ENCODE measurements at regions not wholly inside any gene's neighbourhood (a gene's known extent, or its start where the extent isn't known, plus 50 kb on each side); places are given as distances from the start of the nearest gene placed in this dataset.

DNA sequence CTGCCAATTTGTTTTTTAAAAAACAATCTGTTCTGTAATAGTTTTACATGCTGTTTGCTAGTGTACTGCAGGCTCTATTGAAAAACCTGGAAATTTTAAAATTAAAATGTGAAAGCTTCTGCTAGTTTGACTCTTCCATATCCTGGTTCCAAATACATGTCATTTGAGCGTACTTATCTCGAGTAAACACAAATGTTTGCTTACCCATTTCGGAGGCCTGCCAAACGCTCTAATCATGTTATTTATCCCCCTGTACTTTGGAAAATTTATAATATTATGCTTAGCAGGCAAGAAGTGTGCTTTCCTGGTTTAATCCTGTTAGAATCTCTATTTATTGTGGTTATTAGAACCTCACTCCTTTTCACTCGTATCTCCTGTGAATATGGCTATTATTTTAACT is 476.8 kb upstream of the CYLC2 start:
- Histone ChIP-seq H3K4me3 (ENCODE audit: low read length) (no peak overlapping the region), H3F3A (ENCODE audit: insufficient read depth, low read length, poor library complexity, severe bottlenecking) (no peaks in the 10 kb centered on the region), H3K4me2 (ENCODE audit: low read length) (no peak overlapping the region), H4K20me1 (ENCODE audit: insufficient read depth) (no peaks in the 10 kb centered on the region), H3K36me3 (ENCODE audit: insufficient read depth, low read length) (no peaks in the 10 kb centered on the region), H3K79me2 (replicated peaks; ENCODE audit: insufficient read depth, low read length) (no peaks in the 10 kb centered on the region), H2AFZ (ENCODE audit: low read depth, low read length) (no peak overlapping the region), H3K9ac (ENCODE audit: low read length) (no peak overlapping the region), H3K9me3 (ENCODE audit: low read length) (no peaks in the 10 kb centered on the region), H3K27me3 (ENCODE audit: insufficient read depth, low read depth, low read length) (no peaks in the 10 kb centered on the region), H3K27ac (ENCODE audit: low read length) (no peak overlapping the region), H3K9me2 (ENCODE audit: insufficient read depth, low read length) (no peaks in the 10 kb centered on the region)
- TF ChIP-seq REST (IDR thresholded peaks at IDR 0.05; ENCODE audit: borderline replicate concordance) (no peak), MXI1 (conservative IDR thresholded peaks at IDR 0.05; ENCODE audit: poor library complexity, severe bottlenecking) (no peak), TAF1 (IDR thresholded peaks at IDR 0.05; ENCODE audit: low read depth) (no peak), EP300 (conservative IDR thresholded peaks at IDR 0.05; ENCODE audit: poor library complexity, severe bottlenecking) (no peak), RAD21 (conservative IDR thresholded peaks at IDR 0.05) (no peak), SMC3 (conservative IDR thresholded peaks at IDR 0.05; ENCODE audit: poor library complexity) (no peak), EZH2 (IDR thresholded peaks at IDR 0.05; ENCODE audit: borderline replicate concordance, insufficient read depth, low read length, poor library complexity, severe bottlenecking) (no peak), POLR2AphosphoS5 (IDR thresholded peaks at IDR 0.05) (no peak)
- TF ChIP-seq, protein P1, sequence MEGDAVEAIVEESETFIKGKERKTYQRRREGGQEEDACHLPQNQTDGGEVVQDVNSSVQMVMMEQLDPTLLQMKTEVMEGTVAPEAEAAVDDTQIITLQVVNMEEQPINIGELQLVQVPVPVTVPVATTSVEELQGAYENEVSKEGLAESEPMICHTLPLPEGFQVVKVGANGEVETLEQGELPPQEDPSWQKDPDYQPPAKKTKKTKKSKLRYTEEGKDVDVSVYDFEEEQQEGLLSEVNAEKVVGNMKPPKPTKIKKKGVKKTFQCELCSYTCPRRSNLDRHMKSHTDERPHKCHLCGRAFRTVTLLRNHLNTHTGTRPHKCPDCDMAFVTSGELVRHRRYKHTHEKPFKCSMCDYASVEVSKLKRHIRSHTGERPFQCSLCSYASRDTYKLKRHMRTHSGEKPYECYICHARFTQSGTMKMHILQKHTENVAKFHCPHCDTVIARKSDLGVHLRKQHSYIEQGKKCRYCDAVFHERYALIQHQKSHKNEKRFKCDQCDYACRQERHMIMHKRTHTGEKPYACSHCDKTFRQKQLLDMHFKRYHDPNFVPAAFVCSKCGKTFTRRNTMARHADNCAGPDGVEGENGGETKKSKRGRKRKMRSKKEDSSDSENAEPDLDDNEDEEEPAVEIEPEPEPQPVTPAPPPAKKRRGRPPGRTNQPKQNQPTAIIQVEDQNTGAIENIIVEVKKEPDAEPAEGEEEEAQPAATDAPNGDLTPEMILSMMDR (IDR thresholded peaks at IDR 0.05; ENCODE audit: poor library complexity, severe bottlenecking), result no peak

GRCh38 chr9:102514541-102514940 is 480.6 kb upstream of the CYLC2 start:
- Histone ChIP-seq H2AFZ (ENCODE audit: low read depth, low read length) (no peak overlapping the region), H4K20me1 (ENCODE audit: insufficient read depth) (no peaks in the 10 kb centered on the region), H3K4me2 (ENCODE audit: low read length) (no peak overlapping the region), H3K9me2 (ENCODE audit: insufficient read depth, low read length) (no peaks in the 10 kb centered on the region), H3F3A (ENCODE audit: insufficient read depth, low read length, poor library complexity, severe bottlenecking) (no peaks in the 10 kb centered on the region), H3K36me3 (ENCODE audit: insufficient read depth, low read length) (no peaks in the 10 kb centered on the region), H3K27me3 (ENCODE audit: insufficient read depth, low read depth, low read length) (no peaks in the 10 kb centered on the region), H3K27ac (ENCODE audit: low read length) (no peak overlapping the region), H3K79me2 (replicated peaks; ENCODE audit: insufficient read depth, low read length) (no peaks in the 10 kb centered on the region), H3K9ac (ENCODE audit: low read length) (no peak overlapping the region), H3K4me3 (ENCODE audit: low read length) (no peak overlapping the region), H3K9me3 (ENCODE audit: low read length) (no peaks in the 10 kb centered on the region)
- TF ChIP-seq RAD21 (conservative IDR thresholded peaks at IDR 0.05) (no peak), TAF1 (IDR thresholded peaks at IDR 0.05; ENCODE audit: low read depth) (no peak), REST (IDR thresholded peaks at IDR 0.05; ENCODE audit: borderline replicate concordance) (no peak), EZH2 (IDR thresholded peaks at IDR 0.05; ENCODE audit: borderline replicate concordance, insufficient read depth, low read length, poor library complexity, severe bottlenecking) (no peak), EP300 (conservative IDR thresholded peaks at IDR 0.05; ENCODE audit: poor library complexity, severe bottlenecking) (no peak), MXI1 (conservative IDR thresholded peaks at IDR 0.05; ENCODE audit: poor library complexity, severe bottlenecking) (no peak), SMC3 (conservative IDR thresholded peaks at IDR 0.05; ENCODE audit: poor library complexity) (no peak), POLR2AphosphoS5 (IDR thresholded peaks at IDR 0.05) (no peak)
- TF ChIP-seq, protein P1 (IDR thresholded peaks at IDR 0.05; ENCODE audit: poor library complexity, severe bottlenecking), result no peak

All from neural cell (in vitro differentiated cells).